Activated CD8-positive, alpha-beta memory T cell treated with anti-CD3 and anti-CD28 coated beads, Interleukin-2, amount 50 U/mL, for 48 hours (primary cell): ENCODE measurements at regions not wholly inside any gene's neighbourhood (a gene's known extent, or its start where the extent isn't known, plus 50 kb on each side); places are given as distances from the start of the nearest gene placed in this dataset.
"Not testable (repeated sequence)": the region's sequence is repeated elsewhere in the genome, so short reads cannot be mapped to it uniquely, and the experiment has no call there.

Source experiments
- DNase-seq: peaks from one replicate; pipeline ENCODE4 v3.0.0-alpha.2; 2020

DNA sequence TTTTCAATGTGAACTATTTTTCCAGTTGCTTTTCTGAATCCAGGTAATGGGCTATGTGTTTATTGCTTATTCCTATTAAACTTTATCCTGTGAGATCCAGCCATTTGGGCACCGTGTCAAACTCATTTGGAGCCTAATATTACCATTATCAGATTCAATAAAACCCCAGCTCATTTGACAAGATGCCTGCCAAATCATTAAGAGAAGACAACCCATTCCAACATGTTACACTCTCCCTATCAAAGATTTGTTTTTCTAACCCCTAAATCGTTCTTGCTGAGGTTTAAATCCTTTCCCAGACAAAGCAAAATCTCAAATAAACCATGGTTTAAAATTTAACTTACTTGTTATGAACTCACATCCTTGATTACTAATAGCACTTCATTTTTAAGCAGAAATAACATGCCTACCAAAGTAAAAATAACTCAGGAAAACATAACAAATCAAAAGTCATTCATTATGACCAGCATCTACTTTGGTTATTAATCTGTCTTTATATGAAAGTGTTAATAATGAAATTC lies 130.0 kb upstream of the TCF21 start:
- DNase-seq, result no peak

DNA sequence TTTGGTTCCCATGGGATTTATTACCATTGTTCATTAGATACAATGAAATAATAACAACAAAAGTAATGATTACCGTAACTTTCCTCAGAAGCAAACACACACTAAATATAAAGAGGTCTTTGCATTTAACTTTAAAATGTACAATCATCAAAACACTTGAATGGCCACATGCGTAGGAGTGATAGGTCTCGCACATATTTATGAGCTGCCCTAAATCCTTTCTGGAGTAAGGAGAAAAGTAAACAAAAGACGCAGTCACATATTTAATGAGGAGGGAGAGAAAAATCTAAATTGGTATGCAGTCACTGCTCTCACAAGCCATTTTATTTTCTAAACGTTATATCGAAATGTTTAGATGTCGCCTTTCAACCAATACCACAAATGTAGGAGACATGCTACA lies 129.4 kb upstream of the TCF21 start:
- no peak for DNase-seq

DNA sequence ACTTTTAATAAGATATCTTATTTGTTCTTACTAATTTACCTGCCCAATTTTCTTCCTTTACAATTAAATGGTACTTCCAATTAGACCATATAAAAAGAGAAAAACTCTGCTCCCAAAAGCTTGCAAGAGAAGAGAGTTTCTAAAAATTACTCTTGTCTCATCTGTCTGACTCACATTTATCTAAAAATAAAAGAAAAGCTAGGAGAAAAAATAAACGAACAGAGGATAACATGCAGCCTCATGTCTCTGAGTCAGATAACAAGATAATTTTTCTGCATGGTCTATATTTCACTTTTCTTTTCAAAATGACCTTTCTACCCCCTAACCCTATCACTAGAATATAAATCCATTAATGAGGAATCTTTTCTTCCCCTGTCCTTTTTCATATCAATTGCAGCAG lies 127.2 kb upstream of the TCF21 start:
- no peak for DNase-seq

DNA sequence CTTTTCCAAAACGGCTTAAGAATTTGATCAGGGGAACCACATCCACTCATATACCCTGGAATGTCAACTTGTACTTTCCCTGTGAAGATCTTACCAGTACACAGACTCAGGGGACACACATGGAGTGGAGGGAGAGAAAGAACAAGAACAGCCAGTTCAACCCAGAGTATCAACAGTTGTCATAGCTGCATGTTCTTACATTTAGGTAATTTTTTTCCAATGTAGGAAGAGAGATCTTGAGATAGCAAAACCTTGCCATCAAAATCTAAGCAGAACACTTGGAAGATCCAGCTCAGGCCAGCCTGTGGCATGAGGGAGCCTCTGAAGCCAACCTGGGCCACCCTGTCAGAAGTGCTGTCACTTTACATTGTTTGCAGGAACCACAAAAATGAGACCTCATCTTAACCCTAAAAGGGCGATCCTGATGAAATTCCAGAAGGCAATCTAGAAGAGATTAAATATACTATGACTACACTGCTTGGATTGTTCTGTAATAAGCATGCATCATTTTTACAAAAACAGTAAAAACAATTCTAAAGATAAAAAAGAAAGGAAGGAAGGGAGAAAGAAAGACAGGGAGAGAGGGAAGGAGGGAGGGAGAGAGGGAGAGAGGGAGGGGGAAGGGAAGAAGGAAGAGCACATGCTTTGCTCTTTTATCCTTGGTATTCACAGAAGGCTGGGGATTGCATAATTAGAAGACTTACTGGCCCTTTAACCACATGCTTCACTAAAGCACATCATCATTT lies 124.7 kb upstream of the TCF21 start:
- no peak for DNase-seq

DNA sequence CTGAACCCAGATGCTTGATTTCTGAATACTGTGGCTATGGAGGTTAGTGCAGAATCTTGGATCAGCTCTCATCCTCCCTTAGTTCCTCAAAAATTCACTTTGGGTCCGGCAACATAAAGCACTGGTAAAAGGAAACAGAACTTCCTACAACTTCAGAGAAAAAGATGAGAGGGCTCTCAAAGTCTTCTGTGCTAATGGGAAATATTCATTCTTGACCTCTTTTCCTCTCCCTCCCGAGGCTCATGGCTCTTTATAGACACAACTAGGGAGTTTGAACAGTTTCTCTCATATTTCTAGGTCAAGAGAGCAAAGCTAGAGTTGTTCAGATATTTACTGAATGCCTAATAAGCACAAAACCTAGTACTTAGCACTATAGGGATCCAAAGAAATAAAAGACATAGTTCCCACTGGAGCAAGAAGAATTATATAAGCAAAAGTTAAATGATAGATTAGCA lies 124.1 kb upstream of the TCF21 start:
- no peak for DNase-seq

DNA sequence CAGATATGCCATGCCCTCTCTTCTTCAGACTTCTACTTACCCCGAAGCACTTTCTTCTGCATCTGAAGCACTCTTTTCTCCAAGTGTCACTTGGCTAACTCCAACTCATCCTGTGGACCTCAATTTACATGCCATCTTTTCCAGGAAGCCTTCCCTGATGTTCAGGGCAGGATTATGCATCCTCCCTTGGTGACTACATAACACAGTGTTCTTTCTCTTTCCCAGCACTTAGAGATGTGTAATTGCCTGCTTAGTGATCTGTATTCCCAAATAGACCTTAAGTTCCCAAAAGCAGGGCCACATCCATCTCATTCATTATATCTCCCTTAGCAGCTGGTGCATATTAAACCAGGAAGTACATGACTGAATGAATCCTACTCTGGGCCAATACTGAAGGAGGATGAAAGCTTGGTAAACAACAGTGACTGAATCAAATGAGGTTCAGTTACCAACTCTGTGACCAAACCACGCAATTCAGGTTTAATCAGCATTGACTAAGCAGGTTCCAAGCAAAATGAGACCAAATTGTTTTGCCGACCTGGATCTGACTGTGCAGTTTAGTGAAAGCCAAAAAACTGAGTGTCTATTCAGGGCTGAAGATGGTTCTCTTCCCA lies 121.4 kb upstream of the TCF21 start:
- DNase-seq, result no peak

DNA sequence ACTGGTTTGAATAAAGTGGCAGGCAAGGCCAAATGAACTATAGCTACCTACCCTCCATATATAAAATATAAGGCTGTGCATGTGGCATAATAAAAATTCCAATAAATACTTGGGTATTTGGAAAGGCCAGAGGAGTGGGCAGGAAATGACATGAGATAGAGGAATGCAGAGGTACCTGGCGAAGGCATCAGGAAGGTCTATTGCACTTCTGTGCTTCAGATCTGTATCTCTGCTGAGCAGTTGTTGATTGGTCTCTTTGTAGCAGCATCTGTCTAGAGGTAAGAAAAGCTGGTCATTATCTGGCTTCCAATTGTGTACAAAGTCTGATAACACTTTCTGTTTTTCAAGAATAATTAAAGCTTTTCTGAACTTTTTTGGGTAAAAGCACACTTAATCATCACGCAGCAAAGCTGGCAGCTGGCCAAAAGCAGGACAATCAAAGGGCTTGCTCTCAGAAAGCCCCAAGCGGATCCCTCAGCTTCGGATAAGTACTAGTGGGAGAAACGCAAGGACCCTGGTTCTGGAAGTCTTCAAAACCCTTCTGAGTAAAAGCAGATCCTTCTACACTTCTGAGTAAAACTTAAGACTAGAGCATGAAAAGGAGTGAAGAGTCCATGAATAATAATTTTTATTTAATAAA lies 120.1 kb upstream of the TCF21 start:
- DNase-seq, result no peak

DNA sequence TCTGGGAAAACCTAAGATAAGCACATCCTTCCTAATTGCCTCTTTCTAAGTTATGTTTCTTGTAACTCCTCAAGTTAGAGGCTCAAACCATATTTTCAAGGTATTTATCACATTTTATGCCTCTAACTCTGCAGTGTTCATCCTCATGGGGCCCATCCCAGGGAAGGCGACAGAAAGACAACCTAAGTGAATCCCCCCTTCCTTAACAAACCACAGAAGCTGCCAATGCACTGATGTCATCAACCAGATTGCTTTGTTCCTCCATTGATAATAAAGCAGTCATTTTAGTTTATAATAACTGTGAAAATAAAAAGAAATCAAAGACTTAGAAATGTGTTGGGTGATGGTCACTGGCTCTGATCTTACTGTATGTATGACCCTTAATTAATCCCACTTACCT lies 119.5 kb upstream of the TCF21 start:
- DNase-seq, result no peak

DNA sequence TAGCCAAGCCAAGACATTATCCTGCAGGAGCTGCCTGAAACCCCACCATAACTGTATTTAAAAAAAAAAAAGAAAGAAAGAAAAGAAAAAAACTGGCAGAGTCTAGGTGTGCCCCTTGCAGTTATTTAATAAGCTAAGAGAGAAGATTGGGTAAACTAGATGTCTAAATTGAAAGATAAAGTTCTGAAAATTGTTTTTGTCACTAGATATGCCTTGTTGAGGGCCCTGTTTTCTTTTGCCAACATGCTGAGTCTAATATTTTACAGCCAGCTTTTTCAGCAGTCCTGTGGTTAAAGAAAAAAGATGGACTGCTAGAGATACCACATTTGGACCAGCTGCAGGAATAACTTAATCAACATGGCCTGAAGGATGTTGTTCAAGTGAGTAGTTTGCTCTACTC lies 116.3 kb upstream of the TCF21 start:
- no peak for DNase-seq

DNA sequence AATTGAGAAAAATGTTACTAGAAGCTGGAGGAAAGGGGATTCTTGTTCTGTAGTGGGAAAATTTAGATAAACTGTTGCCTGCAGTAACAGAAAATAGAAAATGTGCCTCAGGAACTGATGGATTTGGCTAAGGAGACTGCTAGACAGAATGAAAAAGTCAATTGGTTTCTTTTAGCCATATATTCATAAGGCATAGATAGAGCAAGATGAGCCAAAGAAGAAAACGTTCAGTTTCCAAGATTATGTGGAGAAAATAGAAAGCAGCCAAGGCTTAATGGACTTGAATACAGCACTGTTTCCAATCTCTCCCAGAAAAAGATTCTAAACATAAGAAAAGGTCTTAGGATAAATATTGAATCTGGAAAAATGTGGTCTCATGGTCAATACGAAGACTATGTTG lies 115.1 kb upstream of the TCF21 start:
- DNase-seq, result no peak

DNA sequence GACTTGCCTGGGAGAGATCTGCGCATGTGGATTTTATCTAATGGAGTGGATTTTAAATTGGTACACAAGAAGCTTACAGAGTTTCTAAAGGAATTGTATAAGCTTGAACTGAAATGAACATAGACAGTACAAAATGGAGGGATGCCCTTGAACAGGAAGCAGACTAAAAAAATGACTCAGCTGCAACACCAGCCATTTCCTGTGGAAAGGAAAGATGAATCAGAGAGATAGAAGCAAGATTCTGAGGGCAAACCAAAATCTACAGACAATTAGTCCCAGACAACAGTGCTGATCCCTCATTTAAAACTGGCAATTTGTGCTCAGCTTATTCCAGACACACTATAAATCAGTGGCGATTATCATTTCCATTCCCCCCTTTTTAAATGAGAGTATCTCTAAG lies 114.6 kb upstream of the TCF21 start:
- DNase-seq, result no peak

DNA sequence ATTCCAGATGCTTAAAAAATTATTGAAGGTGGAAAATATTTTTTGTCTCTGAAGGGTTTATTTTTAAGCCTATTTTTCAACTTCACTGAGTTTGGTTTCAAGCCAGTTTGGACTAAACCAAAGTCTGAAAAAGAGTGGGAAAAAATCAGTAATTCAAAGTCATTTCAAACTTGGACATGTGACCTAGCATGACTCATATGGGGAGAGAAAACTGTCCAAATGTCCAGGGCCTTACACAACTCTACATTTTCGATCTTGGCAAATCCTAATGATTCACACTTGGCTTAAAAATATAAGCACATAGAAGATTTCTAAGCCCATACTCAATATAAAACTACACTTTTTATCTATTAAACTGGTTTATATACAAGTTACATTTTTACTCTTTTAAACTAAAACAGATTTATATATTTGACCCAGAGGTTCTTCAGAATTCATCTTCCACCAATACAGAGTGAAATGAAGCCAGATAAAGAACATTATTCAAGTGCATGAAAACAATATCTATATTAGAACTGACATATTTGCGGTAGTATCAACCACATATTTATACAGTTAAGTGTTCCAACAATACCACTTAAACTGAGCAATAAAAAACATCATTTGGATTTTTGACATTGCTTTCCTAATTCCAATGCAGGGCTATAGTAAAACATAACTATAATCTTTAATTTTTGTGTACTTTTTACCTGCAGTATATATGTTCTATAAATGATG lies 110.3 kb upstream of the TCF21 start:
- no peak for DNase-seq

DNA sequence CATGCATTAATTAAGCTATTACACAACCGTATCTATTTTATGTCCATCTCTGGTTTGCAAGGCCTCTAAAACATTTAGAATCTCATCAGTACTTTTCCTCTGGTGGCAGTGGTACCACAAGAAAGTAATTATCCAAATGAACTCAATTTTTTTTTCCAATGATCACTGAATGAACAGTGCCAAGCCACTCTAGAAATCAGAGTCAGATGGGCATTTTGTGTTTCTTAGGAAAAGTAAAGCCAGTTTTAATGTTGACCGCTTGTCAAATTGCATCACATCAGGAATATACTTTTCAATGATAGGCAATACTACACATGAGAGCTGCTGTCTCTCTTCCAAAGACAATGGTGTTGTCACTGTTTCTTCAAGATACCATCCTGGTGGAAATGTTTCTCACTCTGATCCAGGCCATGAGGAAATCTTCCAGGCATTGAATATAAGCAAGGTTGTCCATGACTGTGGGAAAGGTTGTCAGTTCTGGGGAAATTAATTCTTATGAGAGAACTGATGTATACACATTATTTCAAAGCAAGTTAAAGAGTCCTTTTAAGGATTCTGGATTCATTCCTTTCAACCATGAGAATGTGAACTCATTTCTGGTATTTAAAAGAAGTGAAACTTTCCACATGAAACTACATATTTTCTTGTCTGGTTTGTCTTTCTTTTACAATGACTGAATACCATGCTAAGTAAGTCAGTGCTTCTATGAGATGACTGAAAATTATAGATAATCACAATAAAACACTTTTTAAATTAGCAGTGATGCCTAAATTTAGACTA lies 108.8 kb upstream of the TCF21 start:
- no peak for DNase-seq

DNA sequence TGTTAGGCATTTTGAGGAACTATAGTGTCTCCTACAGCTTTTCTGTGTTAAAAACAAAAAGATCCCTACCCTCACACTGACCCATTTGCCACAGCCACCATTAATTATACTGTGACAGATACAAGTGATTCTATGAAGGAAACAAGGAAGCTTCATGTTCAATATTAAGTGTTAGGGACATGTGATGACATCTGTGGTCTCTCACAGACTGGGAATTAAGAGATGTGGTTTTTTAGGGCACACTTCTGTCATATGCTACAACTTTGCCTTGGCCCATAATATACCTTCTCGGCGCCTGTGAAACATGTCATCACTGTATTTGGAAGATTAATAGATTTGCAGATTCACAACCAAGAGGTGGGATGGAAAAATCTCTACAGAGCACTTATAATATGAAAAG lies 102.9 kb upstream of the TCF21 start:
- no peak for DNase-seq

DNA sequence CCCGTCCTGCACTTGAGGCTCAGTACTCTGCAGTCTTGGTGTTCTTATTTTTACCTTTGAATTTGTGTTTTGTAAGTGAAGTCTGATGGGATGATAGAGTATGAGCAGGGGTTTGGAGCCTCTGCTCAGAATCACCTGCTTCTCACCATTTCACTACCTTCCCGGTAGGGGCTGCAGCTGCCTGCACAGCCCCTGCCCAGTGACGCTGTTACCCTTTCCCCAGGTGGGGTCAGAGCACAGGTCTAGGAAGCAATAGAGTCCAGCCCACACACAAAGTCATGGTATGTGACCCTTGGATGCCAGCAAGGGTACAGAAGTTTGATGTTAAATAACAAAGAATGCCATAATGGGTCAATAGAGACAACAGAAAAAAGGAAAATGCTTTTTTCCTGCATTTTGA lies 101.8 kb upstream of the TCF21 start:
- DNase-seq, result no peak

DNA sequence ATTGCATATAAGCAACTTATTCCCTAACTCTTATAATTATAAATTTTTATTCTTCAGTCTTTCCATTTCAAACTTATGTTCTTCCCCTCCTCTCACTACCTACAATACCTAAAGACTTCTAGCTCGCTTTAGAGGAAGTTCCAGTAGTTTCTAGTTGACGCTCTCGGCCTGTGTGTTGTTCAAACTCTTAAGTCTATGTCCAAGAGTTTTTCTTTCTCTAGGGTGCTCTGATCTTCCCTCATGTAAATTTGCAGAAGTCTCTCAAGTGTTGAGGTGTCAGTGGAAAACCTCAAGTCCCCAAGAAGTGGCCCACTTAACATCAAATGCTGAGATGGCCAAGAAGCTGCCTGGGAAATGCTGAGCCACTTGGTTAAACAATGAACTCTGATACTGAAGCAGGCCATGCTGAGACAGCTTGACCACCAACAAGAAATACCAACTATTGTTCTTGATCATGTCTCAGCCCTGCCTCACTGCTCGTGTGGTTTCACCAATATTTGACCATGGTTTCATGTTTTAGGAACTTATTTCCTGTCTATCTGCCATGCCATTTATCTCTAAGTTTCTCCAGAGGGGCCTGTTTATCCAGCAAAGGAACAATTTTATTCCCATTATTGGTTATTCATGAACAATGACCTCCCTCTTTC lies 100.9 kb upstream of the TCF21 start:
- DNase-seq, result no peak

DNA sequence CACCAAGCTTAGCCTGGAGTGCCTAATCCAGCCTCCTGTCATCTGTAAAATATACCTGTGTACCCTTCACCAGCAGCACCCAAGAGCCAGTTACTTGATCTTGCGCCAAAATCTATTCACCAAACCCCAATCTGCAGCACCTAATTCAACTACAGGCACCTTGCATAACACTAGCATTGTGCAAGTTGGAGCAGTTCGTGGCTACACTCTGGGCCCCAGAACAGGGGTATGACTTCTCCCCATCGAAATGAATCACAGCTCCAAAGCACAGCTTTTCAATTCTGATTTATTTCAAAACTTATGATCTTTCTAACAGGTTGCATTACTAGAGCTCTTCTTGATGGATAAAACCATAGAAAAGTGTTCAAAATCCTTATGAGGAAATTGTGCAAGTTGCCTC lies 100.4 kb upstream of the TCF21 start:
- DNase-seq, result no peak

DNA sequence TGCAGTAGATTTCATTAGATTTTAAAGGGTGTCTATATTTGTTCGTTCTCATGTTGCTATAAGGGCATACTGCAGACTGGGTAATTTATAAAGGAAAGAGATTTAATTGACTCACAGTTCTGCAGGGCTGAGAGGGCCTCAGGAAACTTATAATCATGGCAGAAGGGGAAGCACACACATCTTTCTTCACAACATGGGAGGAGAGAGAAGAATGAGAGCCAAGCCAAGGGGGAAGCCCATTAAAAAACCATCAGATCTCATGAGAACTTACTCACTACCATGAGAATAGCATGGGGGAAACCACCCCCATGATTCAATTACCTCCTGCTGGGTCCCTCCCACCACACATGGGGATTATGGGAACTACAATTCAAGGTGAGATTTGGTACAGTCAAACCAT lies 99.5 kb upstream of the TCF21 start:
- not testable (repeated sequence) for DNase-seq

DNA sequence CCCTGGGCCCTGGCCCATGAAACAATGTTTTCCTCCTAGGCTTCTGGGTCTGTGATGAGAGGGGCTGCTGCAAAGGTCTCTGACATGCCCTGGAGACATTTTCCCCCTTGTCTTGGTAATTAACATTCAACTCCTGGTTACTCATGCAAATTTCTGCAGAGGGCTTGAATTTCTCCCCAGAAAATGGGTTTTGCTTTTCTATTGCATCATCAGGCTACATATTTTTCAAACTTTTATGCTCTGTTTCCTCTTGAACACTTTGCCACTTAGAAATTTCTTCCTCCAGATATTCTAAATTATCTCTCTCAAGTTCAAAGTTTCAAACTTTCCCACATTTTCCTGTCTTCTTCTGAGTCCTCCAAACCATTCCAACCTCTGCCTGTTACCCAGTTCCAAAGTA lies 98.2 kb upstream of the TCF21 start:
- not testable (repeated sequence) for DNase-seq

DNA sequence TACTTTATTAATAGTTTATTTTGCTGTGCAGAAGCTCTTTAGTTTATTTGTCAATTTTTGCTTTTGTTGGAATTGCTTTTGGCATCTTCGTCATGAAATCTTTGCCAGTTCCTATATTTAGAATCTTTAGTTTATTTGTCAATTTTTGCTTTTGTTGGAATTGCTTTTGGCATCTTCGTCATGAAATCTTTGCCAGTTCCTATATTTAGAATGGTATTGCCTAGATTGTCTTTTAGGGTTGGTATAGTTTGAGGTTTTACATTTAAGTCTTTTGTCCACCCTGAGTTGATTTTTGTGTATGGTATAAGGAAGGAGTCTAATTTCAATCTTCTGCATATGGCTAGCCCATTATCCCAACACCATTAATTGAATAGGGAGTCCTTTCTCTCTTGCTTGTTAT lies 93.9 kb upstream of the TCF21 start:
- not testable (repeated sequence) for DNase-seq

DNA sequence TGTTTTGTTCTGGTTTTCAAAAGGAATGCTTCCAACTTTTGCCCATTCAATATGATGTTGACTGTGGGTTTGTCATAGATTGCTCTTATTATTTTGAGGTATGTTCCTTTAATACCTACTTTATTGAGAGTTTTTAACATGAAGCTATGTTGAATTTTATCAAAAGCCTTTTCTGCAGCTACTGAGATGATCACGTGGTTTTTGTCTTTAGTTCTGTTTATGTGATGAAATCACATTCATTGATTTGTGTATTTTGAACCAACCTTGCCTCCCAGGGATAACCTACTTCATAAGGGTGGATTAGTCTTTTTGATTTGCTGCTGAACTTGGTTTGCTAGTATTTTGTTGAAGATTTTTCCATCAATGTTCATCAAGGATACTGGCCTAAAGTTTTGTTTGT lies 92.7 kb upstream of the TCF21 start:
- DNase-seq, result no peak

DNA sequence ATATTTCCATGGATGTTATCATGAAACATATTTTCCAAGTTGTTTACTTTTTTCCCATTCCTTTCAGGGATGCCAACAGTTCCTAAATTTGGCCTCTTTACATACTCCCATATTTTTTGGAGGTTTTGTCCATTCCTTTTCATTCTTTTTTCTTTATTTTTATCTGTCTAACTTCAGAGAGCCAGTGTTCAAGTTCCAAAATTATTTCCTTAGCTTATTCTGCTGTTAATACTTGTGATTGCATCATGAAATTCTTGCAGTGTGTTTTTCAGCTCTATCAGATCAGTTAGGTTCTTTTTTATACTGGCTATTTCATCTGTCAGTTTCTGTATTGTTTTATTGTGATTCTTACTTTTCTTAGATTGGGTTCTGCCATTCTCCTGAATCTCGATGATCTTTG lies 89.9 kb upstream of the TCF21 start:
- no peak for DNase-seq
